ENCODE measurements at regions not wholly inside any gene's neighbourhood (a gene's known extent, or its start where the extent isn't known, plus 50 kb on each side); places are given as distances from the start of the nearest gene placed in this dataset.

DNA sequence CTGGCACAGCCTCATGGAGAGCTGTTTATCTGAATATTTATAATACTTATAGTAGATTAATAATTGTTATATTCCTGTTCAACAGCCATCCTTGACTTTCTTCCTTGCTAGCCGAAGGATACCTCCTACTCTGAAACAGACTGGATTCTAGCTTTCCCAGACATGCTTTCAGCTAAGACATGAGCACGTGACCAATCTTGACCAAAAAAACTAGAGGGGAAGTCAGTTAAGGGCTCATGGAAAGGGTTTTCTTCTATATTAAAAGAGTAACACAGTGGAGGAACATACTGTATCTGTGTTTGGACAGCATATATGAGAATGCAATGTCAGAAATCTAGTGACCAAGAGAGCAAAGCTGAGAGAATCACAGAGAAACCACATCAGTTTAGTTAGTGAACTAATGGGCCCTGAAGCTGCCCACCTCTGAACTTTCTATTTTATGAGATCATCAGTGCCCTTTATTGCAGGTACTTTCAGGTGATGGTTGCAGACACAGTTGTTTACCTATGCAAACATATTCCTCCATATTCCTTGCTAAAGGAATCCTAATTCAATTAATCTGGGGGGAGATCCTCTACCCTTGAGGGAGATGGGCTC lies 140.4 kb upstream of the SLC24A3 start:
- Mint-ChIP-seq H3K36me3 (no peaks in the 10 kb centered on the region), H3K27me3 (ENCODE audit: low read depth in 3 of 3) (peaks cover 0 to 4% (median 3%) of the 10 kb centered on the region in 3 donors), H3K27ac (no peak overlapping the region), H3K4me1 (peaks cover 46% of the 10 kb centered on the region), H3K4me3 (no peak overlapping the region), H3K9me3 (peaks cover 0 to 9% (median 4%) of the 10 kb centered on the region in 7 donors)
- TF ChIP-seq, protein P1, sequence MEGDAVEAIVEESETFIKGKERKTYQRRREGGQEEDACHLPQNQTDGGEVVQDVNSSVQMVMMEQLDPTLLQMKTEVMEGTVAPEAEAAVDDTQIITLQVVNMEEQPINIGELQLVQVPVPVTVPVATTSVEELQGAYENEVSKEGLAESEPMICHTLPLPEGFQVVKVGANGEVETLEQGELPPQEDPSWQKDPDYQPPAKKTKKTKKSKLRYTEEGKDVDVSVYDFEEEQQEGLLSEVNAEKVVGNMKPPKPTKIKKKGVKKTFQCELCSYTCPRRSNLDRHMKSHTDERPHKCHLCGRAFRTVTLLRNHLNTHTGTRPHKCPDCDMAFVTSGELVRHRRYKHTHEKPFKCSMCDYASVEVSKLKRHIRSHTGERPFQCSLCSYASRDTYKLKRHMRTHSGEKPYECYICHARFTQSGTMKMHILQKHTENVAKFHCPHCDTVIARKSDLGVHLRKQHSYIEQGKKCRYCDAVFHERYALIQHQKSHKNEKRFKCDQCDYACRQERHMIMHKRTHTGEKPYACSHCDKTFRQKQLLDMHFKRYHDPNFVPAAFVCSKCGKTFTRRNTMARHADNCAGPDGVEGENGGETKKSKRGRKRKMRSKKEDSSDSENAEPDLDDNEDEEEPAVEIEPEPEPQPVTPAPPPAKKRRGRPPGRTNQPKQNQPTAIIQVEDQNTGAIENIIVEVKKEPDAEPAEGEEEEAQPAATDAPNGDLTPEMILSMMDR (IDR thresholded peaks at IDR 0.05) = no peak
- no CpG with 5 or more reads among the region's 2 CpGs for WGBS (ENCODE audit: insufficient coverage)
- Histone ChIP-seq H3K27ac (ENCODE audit: low read depth in 1 of 2, low read length in 2 of 2) (no peak overlapping the region), H3K27me3 (ENCODE audit: control insufficient read depth in 2 of 2, insufficient read depth in 2 of 2, low read length in 2 of 2) (no peaks in the 10 kb centered on the region), H3K36me3 (replicated peaks in 1 of 2; ENCODE audit: control insufficient read depth in 1 of 2, insufficient read depth in 2 of 2, low read length in 2 of 2) (no peaks in the 10 kb centered on the region), H3K4me2 (replicated peaks; ENCODE audit: extremely low read depth, low read length, poor library complexity, severe bottlenecking) (no peak overlapping the region), H4K20me1 (ENCODE audit: insufficient read depth, low read length) (no peaks in the 10 kb centered on the region), H3K79me2 (ENCODE audit: insufficient read depth, low read length) (no peaks in the 10 kb centered on the region), H2AFZ (ENCODE audit: insufficient read depth, low read depth, low read length, poor library complexity, severe bottlenecking) (no peak overlapping the region), H3K9ac (ENCODE audit: insufficient read depth, low read length, poor library complexity, severe bottlenecking) (no peak overlapping the region), H3K4me1 (ENCODE audit: control insufficient read depth in 1 of 2, insufficient read depth in 2 of 2, low read length in 2 of 2) (peaks cover 48% of the 10 kb centered on the region in 2 donors), H3K4me3 (replicated peaks in 1 of 3; ENCODE audit: low read depth in 2 of 3, low read length in 3 of 3) (no peak overlapping the region), H3K9me3 (replicated peaks in 1 of 2; ENCODE audit: control insufficient read depth in 1 of 2, insufficient read depth in 1 of 2, low read length in 2 of 2) (peaks cover under 1 to 3% of the 10 kb centered on the region in 2 donors)
- no peak for DNase-seq
- intact Hi-C loops (cut with micrococcal nuclease) = no loop called here

DNA sequence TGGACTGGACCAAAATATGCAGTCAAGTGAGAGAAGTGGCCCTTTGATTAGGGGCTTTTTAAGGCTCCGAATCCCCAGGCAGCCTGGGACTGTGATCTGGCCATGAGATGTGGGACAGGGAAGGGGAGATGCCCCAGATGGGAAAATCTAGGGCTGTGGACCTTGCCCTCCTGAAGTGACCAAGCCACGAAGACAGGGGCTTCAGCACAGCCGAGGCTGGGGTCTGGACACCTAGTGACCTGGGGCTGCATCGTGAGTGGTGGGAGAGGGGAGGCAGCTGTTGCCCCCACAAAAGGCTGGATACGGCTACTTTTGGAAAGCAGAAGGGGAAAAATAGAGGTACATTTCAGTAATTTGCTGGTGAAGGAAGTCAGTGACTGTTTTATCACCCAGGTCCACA lies 139.5 kb upstream of the SLC24A3 start:
- H3K9me3 Mint-ChIP-seq = peaks cover 0 to 13% (median 4%) of the 10 kb centered on the region in 7 donors
- no peak overlapping the region for H3K27ac Mint-ChIP-seq
- Histone ChIP-seq H4K20me1 (ENCODE audit: insufficient read depth, low read length) (no peaks in the 10 kb centered on the region), H3K27me3 (ENCODE audit: control insufficient read depth in 2 of 2, insufficient read depth in 2 of 2, low read length in 2 of 2) (no peaks in the 10 kb centered on the region), H2AFZ (ENCODE audit: insufficient read depth, low read depth, low read length, poor library complexity, severe bottlenecking) (no peak overlapping the region), H3K9ac (ENCODE audit: insufficient read depth, low read length, poor library complexity, severe bottlenecking) (no peak overlapping the region), H3K27ac (ENCODE audit: low read depth in 1 of 2, low read length in 2 of 2) (no peak overlapping the region), H3K4me1 (ENCODE audit: control insufficient read depth in 1 of 2, insufficient read depth in 2 of 2, low read length in 2 of 2) (peaks cover 48% of the 10 kb centered on the region in 2 donors), H3K79me2 (ENCODE audit: insufficient read depth, low read length) (no peaks in the 10 kb centered on the region), H3K4me3 (replicated peaks in 1 of 3; ENCODE audit: low read depth in 2 of 3, low read length in 3 of 3) (no peak overlapping the region), H3K4me2 (replicated peaks; ENCODE audit: extremely low read depth, low read length, poor library complexity, severe bottlenecking) (no peak overlapping the region), H3K36me3 (replicated peaks in 1 of 2; ENCODE audit: control insufficient read depth in 1 of 2, insufficient read depth in 2 of 2, low read length in 2 of 2) (no peaks in the 10 kb centered on the region), H3K9me3 (replicated peaks in 1 of 2; ENCODE audit: control insufficient read depth in 1 of 2, insufficient read depth in 1 of 2, low read length in 2 of 2) (no peaks in the 10 kb centered on the region)
- H3K36me3 Mint-ChIP-seq = no peaks in the 10 kb centered on the region
- H3K27me3 Mint-ChIP-seq (ENCODE audit: low read depth in 3 of 3) = peaks cover 0 to 4% (median 2%) of the 10 kb centered on the region in 3 donors
- TF ChIP-seq, protein P1 (IDR thresholded peaks at IDR 0.05) = no peak
- intact Hi-C loops (cut with micrococcal nuclease) = no loop called here
- peaks cover 52% of the 10 kb centered on the region for H3K4me1 Mint-ChIP-seq
- no peak for DNase-seq
- WGBS (ENCODE audit: insufficient coverage) = 85% methylated on average over 5 of the region's 5 CpGs
- H3K4me3 Mint-ChIP-seq = no peak overlapping the region

Data from CD14-positive monocyte (primary cell).